NCI-H1092 (cell line): ENCODE measurements at regions not wholly inside any gene's neighbourhood (a gene's known extent, or its start where the extent isn't known, plus 50 kb on each side); places are given as distances from the start of the nearest gene placed in this dataset.

Experiments used
- DNase-seq: peaks from one replicate; lab custom pipeline; 2025; lab: John Stamatoyannopoulos, UW

DNA sequence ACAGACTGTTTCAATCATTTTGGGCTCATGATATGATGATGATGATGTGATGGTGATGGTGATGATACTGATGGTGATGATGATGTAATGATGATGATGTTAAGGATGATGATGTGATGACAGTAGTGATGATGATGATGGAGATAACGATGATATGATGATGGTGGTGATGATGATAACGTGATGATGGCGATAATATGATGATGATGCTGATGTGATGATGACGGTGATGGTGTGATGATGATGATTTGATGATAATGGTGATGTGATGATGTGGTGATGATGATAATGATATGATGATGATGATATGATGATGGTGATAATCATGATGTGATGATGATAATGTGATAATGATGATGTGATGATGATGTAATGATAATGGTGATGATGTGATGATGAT, 612.6 kb downstream of the AACS start:
- DNase-seq: no peak

DNA sequence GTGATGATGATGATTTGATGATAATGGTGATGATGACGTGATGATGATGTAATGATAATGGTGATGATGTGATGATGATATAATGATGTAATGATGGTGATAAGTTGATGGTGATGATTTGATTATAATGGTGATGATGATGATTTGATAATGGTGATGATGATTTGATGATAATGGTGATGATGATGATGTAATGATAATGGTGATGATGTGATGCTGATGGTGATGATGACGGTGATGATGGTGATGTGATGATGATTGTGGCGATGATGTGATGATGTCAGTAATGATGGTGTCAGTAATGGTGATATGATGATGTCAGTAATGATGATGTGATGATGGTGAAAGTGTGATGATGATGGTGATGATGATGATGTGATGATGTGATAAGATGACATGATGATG, 613.4 kb downstream of the AACS start:
- no peak for DNase-seq

DNA sequence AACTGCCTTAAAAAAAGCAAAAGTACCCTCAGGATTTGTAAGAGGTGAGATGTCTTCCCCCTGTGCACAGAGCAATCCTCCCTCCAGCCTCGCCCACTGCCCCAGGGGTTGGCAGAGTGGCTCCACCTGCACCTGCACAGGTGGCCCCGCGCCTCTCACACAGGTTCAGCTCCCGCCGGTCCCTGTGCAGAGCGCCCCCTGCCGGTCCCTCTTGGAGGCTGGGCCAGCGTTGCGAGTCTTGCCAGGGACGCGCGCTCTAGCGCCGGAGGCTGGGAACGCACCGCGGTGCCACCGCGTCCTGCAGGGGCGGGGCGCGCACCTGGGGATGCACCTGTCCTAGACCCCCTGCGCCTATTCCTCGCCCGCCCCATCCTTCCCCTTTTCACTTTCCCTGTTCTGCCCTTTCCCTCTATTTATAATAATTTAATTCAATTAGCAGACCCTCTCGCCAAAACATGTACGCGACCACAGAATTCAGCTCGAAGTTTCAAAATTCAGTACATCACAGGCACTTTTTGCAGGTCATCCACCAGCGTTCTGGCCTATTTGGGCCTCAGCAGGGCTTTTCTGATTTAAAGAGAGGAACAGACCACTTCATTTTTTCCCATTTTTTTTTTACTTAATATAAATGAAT, 618.6 kb downstream of the AACS start:
- DNase-seq: no peak

DNA sequence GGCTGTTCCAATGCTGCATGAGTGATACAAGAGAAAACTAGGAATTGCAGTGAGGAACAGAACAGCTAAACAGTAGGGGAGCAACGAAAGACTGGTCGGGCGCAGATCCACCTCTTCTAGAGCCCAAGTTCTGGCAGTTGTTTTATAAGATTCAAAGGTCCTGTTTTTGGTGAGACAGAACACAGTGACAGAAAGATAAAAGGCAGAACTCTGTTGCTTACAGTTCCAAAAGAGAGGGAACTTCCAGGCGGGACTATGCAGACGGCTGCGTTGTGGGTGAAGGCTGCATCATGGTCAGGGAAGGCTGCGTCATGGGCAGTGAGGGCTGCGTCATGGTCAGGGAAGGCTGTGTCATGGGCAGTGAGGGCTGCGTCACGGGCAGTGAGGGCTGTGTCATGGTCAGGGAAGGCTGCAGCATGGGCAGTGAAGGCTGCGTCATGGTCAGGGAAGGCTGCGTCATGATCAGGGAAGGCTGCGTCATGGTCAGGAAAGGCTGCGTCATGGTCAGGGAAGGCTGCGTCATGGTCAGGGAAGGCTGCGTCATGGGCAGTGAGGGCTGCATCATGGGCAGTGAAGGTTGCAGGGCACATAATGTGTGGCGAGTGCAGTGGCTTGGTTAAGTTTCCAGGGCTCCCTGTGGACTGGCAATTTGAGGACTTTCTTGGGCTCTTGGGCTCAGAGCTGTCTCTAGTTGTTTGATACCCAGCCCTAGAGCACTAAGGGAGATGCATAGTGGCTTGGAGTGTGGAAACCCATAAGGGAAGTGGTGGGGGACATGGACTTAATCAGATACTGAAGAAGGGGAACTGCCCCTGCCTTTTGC, 619.9 kb downstream of the AACS start:
- DNase-seq: no peak

DNA sequence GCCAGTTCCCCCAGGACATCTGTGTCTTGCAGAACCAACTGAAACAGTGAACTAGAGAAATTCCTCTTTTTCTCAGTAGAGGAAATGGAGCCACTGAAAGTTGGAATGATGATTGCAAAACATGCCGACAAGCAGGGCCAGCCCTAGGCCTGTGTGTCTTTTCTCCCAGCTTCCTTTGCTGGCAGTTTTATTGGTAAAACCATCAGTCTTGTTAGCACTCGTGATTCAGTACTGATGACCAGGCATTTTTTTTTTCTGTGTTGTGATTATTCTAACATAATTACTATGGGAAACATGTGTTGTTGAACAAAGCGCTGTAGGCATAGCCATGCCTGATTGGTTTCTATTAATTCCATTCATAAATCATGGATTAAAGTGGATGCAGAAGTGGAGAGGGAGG, 620.7 kb downstream of the AACS start:
- DNase-seq: no peak

DNA sequence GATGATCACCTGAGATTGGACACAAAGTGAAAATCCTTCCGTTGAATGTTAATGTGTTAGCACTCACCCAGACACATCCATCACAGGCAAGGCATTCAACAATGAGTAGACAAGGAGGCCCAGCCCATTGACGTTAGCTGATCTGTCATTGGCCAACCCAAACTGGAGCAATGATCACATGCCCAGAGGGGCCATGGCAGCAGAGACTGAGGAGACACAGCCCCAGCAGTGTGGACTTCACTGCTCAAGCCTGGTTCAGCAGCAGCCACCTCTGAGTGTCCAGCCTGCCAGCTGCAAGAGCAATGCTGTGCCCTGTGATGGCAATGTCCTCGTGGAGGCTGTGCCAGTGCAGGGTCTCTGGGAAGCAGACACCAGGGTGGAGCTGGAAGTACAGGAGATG, 622.2 kb downstream of the AACS start:
- no peak for DNase-seq

DNA sequence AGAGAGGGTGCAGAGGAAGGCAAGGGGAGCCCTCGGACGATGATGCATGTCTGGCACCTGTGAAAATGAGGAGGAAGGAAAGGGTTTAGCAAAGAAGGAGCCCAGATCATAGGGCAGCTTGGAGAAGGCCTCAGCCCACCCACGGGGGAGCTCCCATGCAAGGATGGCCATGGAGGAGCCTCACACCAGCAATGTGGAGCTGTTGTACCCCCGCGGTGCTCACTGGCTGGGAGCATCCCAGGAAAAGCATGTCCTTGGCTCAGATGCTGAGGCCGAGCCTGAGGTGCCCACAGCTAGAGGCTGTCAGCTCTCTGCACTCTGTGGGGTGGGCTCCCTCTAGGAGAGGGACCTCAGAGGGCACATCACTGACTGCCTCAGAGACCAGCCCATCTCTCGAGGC, 622.6 kb downstream of the AACS start:
- DNase-seq: no peak

DNA sequence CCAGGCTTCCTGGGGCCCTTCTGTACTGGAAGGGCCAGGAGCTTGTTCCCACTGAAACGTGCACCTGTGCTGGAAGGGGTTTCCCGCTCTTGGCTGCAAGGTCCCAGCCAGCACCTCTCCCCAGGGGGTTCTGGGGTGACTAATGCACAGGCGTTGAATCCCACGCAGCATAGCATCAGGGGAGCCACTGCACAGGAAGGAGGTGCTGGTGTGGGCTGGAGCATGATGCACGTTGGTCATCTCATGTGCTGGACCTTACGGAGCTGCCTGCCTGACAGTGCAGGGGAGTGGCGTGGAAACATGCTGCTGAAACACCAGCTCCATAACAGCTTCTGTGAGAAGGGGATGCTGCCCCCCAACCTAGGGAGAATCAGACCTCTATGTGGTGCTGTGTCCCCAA, 623.0 kb downstream of the AACS start:
- DNase-seq: no peak

DNA sequence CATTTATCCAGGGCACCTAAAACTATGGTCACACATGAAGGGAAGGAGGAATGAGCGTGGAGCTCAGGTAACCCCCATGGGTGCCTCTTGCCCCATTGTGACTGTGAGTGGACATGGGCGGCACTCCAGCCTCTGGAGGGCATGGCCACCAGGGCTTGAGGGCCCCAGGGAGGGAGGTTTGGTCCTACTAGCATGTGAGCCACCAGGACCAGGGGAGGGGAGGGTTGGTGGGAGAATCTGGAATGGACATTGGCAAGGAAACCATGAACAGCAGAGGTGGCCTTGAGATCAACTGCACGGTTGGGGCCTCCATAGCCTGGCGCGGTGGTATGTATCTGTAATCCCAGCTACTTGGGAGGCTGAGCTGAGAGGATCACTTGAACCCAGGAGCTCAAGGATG, 623.6 kb downstream of the AACS start:
- no peak for DNase-seq

DNA sequence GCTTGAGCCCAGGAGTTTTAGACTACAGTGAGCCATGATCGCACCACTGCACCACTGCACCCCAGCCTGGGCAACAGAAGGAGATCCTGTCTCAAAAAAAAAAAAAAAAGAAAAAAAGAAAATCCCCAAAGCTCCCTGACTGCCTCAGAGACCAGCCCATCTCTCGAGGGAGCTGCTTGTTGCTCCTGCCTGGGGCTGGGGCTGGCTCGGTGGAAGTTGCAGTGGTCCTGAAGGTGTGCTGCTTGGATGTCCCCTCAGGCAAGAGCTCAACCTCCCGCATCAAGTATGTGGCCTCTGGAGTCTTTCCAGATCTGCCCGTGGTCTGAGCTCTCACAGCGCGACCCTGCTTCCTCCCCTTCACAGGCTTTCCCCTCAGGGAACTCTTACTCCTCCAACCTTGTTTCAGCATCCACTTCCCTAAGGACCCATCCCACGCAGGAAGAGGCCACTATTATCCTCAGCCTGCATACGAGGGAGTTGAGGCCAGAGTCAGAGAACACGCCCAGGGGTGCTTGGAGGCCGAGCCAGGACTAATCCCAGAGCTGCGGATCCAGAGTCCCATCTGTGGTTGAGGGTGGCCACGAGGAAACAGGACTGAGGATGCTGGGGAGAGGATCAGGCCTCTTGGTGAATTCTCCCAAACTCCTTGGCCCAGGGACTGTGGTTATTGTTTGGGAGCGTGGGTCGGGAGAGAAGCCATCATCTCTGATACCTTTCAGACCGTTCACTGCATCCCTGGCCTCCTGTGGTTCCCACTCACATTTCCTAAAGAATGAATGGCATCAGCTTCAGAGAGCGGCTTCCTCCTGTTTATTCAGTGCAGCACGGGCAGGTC, 624.6 kb downstream of the AACS start:
- DNase-seq: no peak

DNA sequence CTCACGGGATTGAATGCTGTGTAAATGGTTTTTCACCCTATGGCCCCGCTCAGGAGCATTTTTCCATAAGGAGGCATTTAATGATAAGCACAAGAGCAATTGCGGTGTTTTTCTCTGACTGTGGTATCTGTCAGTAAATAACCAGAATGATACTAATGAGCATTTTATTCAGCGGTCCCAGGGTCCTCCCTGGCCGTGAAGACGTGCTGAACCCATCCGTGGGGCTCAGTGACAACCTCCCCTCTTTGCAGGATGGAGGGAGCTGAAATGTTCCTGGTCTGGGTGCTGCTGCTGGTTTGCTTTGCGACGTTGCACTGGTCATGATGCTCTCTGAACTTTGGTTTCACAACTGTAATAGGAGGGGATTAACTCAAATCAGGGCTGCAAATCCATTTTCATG, 625.6 kb downstream of the AACS start:
- DNase-seq: no peak

DNA sequence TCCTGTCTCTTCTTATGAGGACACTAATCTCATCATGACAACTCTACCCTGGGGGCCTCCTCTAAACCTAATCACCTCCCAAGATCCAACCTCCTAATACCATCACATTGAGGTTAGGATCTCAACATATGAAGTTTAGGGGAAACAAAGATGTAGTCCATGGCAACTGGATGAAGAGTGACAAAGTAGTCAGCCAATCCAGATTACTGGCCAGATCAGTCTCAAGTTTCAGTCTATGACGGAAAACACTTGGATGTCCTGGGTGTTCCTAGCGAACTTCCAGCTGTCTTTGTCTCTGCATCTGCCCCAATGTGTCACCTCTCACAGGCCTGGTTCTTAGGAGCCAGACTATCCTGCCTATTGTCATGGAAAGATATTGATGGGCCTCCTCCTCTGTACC, 630.8 kb downstream of the AACS start:
- no peak for DNase-seq

DNA sequence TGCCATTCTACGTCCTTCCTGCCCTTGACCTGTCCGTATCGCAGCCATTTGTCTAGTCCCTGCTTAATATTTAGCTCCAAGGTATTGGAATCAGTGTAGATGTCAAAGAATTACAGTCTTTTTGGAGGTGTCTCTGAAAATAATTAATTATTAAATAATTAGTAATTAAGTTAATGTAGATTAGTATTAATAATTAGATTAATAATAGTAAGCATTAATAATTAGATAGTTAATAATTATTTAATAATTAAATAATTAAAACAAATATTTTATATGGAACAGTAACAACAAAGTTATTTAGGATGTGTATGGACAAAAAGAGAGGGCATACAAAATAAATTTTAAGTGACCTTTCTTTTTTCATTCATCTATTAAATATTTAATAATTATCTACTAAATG, 639.6 kb downstream of the AACS start:
- DNase-seq: no peak

DNA sequence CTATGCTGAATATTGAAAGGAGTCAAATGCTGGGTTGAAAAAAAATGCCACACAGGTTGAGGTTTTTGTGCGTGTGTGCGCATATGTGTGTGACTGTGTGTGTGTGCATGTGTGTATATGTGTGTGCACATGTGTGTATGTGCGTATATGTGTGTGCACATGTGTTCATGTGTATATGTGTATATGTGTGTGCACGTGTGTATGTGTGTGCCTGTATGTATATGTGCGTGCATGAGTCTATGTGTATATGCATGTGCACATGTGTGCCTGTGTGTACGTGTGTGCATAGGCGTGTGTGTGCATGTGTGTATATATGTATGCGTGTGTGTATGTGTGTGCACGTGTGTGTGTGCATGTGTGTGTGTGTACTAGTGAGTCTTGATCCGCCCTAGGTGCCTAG, 655.7 kb downstream of the AACS start:
- no peak for DNase-seq

DNA sequence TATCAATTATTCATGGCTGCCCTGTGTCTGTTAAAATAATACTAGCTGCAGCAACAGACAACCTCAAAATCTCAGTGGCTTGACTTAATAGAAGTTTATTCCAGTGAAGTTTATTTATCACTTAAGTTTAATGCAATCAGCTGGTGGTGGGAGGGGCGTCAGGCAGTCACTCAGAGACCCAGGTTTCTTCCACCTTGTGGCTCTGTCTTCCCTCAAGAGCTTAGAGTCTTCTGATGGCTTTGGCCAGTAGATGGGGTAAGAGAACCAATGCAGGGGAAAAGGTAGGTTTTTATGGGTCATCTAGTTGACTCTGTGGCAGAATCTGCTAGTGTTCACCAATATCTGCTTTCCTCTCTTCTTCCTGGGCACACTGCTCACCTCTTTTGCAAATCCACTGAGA, 668.9 kb downstream of the AACS start:
- no peak for DNase-seq

DNA sequence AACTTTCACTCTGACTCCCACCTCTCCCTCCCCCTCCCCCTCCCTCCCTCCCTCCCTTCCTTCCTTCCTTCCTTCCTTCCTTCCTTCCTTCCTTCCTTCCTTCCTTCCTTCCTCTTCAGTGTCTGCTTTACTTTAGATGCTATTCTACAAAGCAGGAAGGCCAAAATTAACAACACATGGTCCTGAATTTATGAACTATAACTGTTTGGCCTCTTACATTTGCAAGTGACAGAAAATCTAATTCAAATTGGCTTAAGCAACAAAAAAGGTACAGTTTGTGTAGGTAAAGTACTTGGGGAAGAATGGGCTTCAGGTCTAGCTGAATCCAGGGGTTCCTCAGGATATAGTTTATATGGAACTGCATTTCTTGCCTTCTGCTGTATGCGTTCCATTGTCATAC, 673.0 kb downstream of the AACS start:
- DNase-seq: no peak

DNA sequence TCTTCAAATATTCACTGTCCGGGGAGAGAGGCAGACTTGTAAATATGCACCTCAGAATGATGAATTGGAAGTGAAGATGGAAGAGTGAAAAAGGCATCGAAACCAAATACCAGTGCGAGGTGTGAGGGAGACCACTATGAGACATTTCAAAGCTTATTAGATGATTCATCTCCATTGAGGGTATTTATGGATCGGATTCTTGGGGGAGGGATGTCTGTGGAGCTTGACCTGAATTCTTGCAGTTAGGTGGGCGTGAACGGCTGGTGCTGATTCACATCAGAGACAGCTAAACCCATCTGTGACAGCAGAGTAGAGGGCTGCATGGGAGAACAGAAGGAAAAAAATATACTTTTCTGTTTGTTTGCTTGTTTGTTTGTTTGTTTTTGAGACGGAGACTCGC, 677.2 kb downstream of the AACS start:
- DNase-seq: no peak

DNA sequence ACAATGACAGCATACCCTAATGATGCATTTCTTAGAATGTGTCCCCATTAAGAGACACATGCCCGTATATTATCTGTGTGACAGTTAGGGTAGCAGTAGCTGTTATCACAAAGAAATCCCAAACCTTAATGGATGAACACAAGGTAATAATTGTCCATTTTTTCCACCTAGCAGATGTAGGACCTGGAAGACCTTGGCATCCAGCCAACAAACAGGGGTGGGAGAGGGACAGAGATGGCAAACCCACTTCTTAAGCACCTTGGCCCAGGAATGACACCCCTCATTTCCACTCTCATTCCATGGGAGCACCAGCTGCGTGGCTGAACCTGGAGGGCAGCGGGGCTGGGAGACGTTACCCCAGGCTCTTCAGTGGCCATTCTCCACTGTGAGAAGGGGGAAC, 679.0 kb downstream of the AACS start:
- DNase-seq: no peak

DNA sequence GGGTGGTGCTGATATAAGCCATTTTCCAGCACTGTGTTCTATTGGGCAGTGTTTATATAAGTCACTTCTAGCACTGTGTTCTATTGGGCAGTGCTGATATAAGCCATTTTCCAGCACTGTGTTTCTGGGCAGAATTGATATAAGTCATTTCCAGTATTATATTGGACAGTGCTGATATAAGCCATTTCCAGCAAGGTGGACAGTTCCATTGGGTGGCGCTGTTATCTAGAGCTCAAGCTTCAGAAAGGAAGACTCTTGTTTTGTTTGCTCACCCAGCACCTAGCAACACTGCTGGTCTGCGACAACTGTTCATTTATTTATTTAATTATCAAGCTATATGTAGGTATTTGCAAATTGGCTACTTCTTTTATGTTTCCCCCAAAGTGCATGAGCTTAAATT, 690.3 kb downstream of the AACS start:
- no peak for DNase-seq

DNA sequence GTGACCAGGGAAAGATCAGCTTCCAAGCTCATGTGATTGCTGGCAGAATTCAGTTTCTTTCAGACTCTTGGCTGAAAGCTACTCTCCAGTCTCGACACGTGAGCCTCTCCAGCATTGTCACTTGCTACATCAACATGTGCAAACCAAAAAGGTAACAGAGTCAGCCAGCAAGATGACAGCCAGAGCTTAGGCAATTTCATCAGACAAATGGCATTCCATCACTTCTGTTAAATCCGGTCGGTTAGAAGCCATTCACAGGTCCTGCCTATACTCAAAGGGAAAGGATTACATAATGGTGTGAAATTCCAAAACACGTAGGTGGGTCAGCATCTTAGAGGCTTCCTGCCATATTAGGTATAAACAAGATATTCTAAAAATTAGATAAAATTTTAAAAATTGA, 700.9 kb downstream of the AACS start:
- DNase-seq: no peak

DNA sequence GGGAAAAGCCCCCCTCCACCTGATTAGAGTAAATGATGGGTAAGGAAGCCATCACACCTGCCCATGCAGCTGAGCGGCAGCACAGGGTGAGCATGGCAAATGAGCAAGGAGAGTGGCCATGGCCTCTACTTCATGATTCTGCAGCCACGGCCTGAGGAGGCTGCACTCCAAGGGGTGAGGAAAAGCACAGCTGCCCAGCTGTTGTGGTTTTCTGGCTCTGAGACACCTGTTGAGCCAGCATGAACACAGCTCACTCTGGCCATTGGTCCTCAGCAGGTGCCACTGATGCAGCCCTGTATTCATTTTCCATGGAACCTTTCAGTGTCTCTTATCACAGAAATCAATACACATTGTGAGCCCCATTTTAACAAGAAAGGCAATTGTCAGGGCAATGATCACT, 707.2 kb downstream of the AACS start:
- no peak for DNase-seq

DNA sequence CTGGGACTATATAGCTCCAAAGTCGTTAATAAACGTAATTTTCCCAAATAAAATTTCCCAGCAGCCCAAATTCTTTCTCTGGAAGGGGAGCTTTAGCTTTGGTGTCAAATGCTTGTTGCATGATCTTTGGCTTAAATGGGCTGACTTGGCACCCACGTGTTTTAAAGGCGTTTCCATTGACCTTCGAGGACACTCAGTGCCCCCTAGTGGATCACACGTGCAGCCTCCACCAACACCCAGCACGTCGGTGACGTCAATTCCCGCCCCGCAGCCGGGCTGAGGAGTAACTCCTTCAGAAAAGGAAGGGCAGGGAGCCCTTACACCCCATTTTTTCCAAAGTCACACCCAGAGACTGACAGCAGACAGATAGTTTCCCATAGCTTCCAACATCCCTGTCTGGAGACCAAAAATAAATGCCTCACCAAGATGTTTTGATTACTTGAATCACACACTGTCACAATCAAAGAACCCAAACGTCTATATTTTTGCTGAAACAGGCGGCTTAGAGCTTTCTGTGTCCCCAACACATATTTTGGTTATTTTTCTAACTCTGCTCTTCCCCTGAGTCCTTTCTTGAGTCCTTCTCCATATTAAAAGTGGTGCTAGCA, 707.9 kb downstream of the AACS start:
- no peak for DNase-seq

DNA sequence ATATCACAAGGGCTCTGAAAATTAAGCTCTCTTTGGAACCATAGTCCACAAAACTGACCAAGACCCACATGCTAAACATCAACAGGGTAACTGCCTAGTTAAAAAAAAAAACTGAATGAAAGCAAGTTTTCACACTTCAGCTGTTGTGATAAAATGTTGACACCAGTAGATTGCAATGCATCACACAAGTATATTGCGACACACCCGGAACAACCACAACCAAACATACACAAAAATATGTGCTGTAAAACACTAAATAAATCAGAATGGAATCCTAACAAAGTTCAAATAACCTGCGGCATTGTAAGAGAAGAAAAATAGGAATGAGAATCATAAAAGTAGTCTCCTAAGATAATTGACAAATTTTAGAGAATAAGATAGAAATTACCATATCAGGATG, 710.3 kb downstream of the AACS start:
- no peak for DNase-seq
